NT2/D1 (cell line): ENCODE measurements at regions not wholly inside any gene's neighbourhood (a gene's known extent, or its start where the extent isn't known, plus 50 kb on each side); places are given as distances from the start of the nearest gene placed in this dataset.

ENCODE experiments used
- YY1 ChIP-seq: IDR thresholded peaks from 2 replicates; pipeline ENCODE4 v1.6.1; 2011; ENCODE audit not compliant: insufficient read length, insufficient read depth
- ZNF274 ChIP-seq: IDR thresholded peaks from 2 replicates; pipeline ENCODE4 v1.6.1; 2011; ENCODE audit warnings: mild to moderate bottlenecking, low read depth, low read length

DNA sequence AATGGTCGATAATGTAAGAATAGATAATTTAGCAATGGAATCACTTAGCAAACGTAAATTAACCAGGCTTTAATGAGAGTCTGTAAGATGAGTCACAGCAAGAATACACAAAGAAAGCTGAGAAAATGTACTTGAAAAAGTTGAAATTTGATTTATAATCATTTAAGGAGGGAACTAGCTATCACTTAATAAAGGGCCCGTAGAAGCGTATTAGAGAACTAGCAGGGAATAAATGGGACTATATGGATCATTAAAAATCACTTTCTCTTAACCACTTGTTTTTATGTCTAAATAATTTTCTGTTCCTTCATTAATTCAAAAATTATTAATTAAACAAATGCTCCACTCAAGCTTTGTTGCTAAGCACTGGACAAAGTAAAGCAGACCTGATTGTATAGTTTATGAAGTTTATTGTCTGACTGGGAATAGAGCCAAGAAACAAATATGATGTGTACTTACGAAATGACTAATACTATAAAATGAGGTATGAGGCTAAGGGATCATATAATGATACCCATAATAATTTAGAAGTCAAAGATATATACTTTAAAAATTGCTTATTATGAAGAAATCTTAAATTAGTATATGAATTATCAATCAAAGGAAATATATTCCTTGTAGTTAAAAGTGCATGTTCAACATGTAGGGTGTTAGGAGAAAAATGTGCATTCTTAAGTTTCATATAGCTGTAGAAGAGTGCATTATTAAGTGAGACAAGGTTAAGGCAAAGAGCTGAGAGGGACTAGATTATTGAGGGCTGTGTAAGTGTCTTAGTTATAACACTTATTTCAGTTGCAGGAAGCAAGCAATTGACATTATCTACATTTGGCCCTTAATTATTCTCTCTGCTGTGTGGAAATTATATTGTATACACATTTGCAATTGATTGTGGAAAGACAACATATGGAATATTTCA is 196.8 kb downstream of the PRDM9 start:
- no peak for TF ChIP-seq ZNF274
- no peak for TF ChIP-seq YY1
